ENCODE measurements at regions not wholly inside any gene's neighbourhood (a gene's known extent, or its start where the extent isn't known, plus 50 kb on each side); places are given as distances from the start of the nearest gene placed in this dataset.
"Not testable (repeated sequence)": the region's sequence is repeated elsewhere in the genome, so short reads cannot be mapped to it uniquely, and the experiment has no call there.

DNA sequence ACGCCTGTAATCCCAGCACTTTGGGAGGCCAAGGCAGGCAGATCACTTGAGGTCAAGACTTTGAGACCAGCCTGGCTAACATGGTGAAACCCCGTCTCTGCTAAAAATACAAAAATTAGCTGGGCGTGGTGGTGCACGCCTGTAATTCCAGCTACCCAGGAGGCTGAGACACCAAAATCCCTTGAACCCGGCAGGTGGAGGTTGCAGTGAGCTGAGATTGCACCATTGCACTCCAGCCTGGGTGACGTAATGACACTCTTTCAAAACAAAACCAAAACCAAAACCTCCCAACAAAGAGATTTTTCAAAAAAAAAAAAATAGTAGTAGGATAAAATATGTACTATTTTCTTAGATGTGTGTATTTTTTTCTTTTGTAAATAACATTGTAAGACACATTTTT, 79.1 kb upstream of the MELK start:
- not testable (repeated sequence) for TF ChIP-seq CTCF (conservative IDR thresholded peaks at IDR 0.05); EZH2 (IDR thresholded peaks at IDR 0.05; ENCODE audit: low read depth)

Measured in PC-9 (cell line).